ENCODE measurements at regions not wholly inside any gene's neighbourhood (a gene's known extent, or its start where the extent isn't known, plus 50 kb on each side); places are given as distances from the start of the nearest gene placed in this dataset.
"Not testable (repeated sequence)": the region's sequence is repeated elsewhere in the genome, so short reads cannot be mapped to it uniquely, and the experiment has no call there.

- DNase-seq, result no peak
- no peak for ATAC-seq
- H3K4me1 ChIP-seq, result no peaks in the 10 kb centered on the region
- H3K36me3 ChIP-seq, result no peaks in the 10 kb centered on the region
- intact Hi-C loops (cut with DNase I), result no loop called here
- H3K9me3 ChIP-seq, result no peaks in the 10 kb centered on the region
- H3K27ac ChIP-seq, result no peak overlapping the region
- H3K4me3 ChIP-seq, result no peak overlapping the region
- TF ChIP-seq CTCF (IDR thresholded peaks at IDR 0.05), result no peak
- peaks cover 51% of the 10 kb centered on the region for H3K27me3 ChIP-seq (ENCODE audit: low read depth)
Measured at GRCh38 chr7:1301882-1302251, 69.2 kb downstream of the UNCX start.

DNA sequence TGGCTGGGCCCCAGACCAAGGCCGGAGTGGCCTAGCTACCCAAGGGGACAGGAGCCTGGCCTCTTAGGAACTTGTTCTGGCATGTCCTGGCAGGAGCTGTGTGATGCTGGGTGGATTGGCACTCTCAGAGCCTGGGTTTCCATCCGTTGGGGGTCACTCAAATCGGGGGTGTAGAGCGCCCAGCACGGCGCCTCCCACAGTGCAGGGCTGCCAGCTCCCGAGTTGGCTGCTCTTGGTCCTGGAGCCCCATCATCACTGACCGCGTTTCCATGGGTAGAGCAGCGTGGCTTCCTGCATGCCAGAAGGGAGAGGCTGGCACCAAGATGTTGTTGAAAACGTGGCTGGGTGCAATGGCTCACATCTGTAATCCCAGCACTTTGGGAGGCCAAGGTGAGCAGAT is 70.3 kb downstream of the UNCX start:
- intact Hi-C loops (cut with DNase I), result no loop called here
- DNase-seq, result no peak
- no peak for TF ChIP-seq CTCF (IDR thresholded peaks at IDR 0.05)
- Histone ChIP-seq H3K27me3 (ENCODE audit: low read depth) (peaks cover 41% of the 10 kb centered on the region), H3K9me3 (no peaks in the 10 kb centered on the region), H3K4me3 (no peak overlapping the region), H3K27ac (no peak overlapping the region), H3K4me1 (no peaks in the 10 kb centered on the region), H3K36me3 (no peaks in the 10 kb centered on the region)
- no peak for ATAC-seq

DNA sequence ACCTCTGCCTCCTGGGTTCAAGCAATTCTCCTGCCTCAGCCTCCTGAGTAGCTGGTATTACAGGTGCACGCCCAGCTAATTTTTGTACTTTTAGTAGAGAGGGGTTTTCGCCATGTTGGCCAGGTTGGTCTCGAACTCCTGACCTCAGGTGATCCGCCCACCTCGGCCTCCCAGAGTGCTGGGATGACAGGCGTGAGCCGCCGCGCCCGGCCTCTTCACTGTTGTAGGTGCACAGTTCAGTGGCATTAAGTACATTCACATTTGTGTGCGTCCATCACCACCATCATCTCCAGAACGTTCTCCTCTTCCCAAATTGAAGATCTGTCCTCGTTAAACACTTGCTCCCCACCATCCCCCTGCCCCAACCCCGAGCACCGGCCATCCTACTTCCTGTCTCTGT is 71.3 kb downstream of the UNCX start:
- H3K36me3 ChIP-seq; intact Hi-C loops (cut with DNase I); ATAC-seq; H3K4me3 ChIP-seq; DNase-seq; H3K9me3 ChIP-seq; H3K27ac ChIP-seq; H3K4me1 ChIP-seq: not testable (repeated sequence)
- peaks cover 31% of the 10 kb centered on the region for H3K27me3 ChIP-seq (ENCODE audit: low read depth)

DNA sequence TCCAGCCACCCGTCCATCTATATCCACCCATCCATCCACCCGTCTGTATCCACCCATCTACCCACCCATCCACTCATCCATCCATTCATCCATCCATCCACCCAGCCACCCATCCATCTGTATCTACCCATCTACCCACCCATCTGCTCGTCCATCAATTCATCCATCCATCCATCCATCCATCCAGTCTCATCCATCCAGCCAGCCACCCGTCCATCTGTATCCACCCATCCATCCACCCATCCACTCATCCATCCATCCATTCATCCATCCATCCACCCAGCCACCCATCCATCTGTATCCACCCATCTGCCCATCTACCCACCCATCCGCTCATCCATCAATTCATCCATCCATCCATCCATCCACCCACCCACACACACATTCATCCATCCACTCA is 73.2 kb downstream of the UNCX start:
- ATAC-seq (no peak), DNase-seq (no peak)
- Histone ChIP-seq H3K27me3 (ENCODE audit: low read depth) (peaks cover 12% of the 10 kb centered on the region), H3K36me3 (no peaks in the 10 kb centered on the region), H3K27ac (no peak overlapping the region), H3K4me3 (no peak overlapping the region), H3K9me3 (no peaks in the 10 kb centered on the region), H3K4me1 (no peaks in the 10 kb centered on the region)
- no peak for TF ChIP-seq CTCF (IDR thresholded peaks at IDR 0.05)
- intact Hi-C loops (cut with DNase I), result no loop called here

DNA sequence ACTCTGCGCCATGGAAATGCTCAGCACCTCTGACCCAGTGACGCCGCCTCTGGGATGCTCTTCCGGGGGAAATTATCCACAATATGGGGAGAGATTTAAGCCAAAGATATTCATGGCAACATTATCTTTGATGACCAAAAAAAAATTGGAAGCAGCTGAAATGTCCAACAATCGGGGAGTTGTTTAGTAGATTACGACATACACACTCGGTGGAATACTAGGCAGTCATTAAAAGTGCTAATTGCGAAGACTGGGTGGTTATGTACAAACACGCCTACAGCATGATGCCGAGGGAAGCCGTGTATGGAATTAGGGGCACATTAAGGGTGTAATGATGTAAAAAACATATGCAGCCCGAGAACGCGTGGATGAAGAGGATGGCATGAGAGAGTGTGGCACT is 75.2 kb downstream of the UNCX start:
- DNase-seq (no peak), ATAC-seq (no peak)
- H3K9me3 ChIP-seq, result no peaks in the 10 kb centered on the region
- no peak overlapping the region for H3K4me3 ChIP-seq
- intact Hi-C loops (cut with DNase I), result no loop called here
- no peak for TF ChIP-seq CTCF (IDR thresholded peaks at IDR 0.05)
- no peaks in the 10 kb centered on the region for H3K4me1 ChIP-seq
- H3K36me3 ChIP-seq, result no peaks in the 10 kb centered on the region
- no peaks in the 10 kb centered on the region for H3K27me3 ChIP-seq (ENCODE audit: low read depth)
- H3K27ac ChIP-seq, result no peak overlapping the region

DNA sequence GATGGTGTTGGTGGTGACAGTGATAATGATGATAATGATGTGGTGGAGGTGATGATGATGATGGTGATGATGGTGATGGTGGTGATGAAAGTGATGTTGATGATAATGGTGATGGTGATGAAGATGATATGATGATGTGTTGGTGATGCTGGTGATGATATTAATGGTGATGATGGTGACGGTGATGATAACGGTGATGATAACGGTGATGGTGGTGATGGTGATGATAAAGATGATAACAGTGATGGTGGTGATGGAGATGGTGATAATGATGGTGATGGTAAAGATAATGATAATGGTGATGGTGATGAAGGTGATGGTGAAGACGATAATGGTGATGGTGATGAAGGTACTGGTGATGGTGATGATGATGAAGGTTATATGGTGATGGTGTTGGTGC is 76.6 kb downstream of the UNCX start:
- no peak for TF ChIP-seq CTCF (IDR thresholded peaks at IDR 0.05)
- DNase-seq, result no peak
- intact Hi-C loops (cut with DNase I), result no loop called here
- Histone ChIP-seq H3K4me1 (no peaks in the 10 kb centered on the region), H3K9me3 (no peaks in the 10 kb centered on the region), H3K27ac (no peak overlapping the region), H3K36me3 (no peaks in the 10 kb centered on the region), H3K27me3 (ENCODE audit: low read depth) (peaks cover 7% of the 10 kb centered on the region), H3K4me3 (no peak overlapping the region)
- no peak for ATAC-seq

All from lower lobe of right lung (tissue), 2 donors.